T1000 (cell line): ENCODE measurements at regions not wholly inside any gene's neighbourhood (a gene's known extent, or its start where the extent isn't known, plus 50 kb on each side); places are given as distances from the start of the nearest gene placed in this dataset.

Experiments
- DNase-seq: peaks from one replicate; lab custom pipeline; 2025; ENCODE audit warnings: mixed read lengths; lab: John Stamatoyannopoulos, UW

- no peak for DNase-seq
Measured at GRCh38 chr10:112053895-112054294, 129.7 kb downstream of the GPAM start.

- no peak for DNase-seq
Measured at GRCh38 chr10:112054516-112054915, 129.0 kb downstream of the GPAM start.

- no peak for DNase-seq
Measured at GRCh38 chr10:112057072-112057471, 126.5 kb downstream of the GPAM start.

GRCh38 chr10:112059220-112059619 lies 124.3 kb downstream of the GPAM start:
- no peak for DNase-seq

GRCh38 chr10:112071596-112072133 lies 111.9 kb downstream of the GPAM start:
- DNase-seq, result peak; percentile 6

- no peak for DNase-seq
Measured at GRCh38 chr10:112078003-112078402, 105.6 kb downstream of the GPAM start.

- no peak for DNase-seq
Measured at GRCh38 chr10:112080231-112080630, 103.3 kb downstream of the GPAM start.

- DNase-seq, result no peak
Measured at GRCh38 chr10:112082120-112082519, 101.4 kb downstream of the GPAM start.

- no peak for DNase-seq
Measured at GRCh38 chr10:112083472-112083871, 100.1 kb downstream of the GPAM start.

- DNase-seq, result no peak
Measured at GRCh38 chr10:112087953-112088456, 95.6 kb downstream of the GPAM start.

GRCh38 chr10:112091703-112092102 lies 91.9 kb downstream of the GPAM start:
- DNase-seq, result no peak

- DNase-seq, result no peak
Measured at GRCh38 chr10:112092519-112092918, 91.0 kb downstream of the GPAM start.

- no peak for DNase-seq
Measured at GRCh38 chr10:112094984-112095383, 88.6 kb downstream of the GPAM start.

- DNase-seq, result no peak
Measured at GRCh38 chr10:112095731-112096130, 87.8 kb downstream of the GPAM start.

- DNase-seq, result no peak
Measured at GRCh38 chr10:112098682-112099081, 84.9 kb downstream of the GPAM start.
